Mucosa of descending colon (tissue), 3 donors: ENCODE measurements at regions not wholly inside any gene's neighbourhood (a gene's known extent, or its start where the extent isn't known, plus 50 kb on each side); places are given as distances from the start of the nearest gene placed in this dataset.

Source experiments
- ATAC-seq: fragments of 200-7000 bp; cut with Tn5 transposase; one replicate; pipeline ENCODE4 v1.9.1; 2020; ENCODE audit warnings: mild to moderate bottlenecking, moderate library complexity
- DNase-seq, 3 donors: peaks; one replicate each; pipeline ENCODE4 v3.0.0-alpha.2; 2020
- H3K36me3 ChIP-seq: fragments of 200-600 bp; one replicate; pipeline ENCODE4 v1.8.0; 2021; ENCODE audit warnings: low read depth, mild to moderate bottlenecking
- H3K4me1 ChIP-seq: fragments of 200-600 bp; one replicate; pipeline ENCODE4 v1.8.0; 2021; ENCODE audit warnings: low read depth, mild to moderate bottlenecking
- H3K4me3 ChIP-seq: fragments of 200-600 bp; one replicate; pipeline ENCODE4 v1.8.0; 2021; ENCODE audit warnings: mild to moderate bottlenecking
- H3K9me3 ChIP-seq: fragments of 200-600 bp; one replicate; pipeline ENCODE4 v1.8.0; 2021; ENCODE audit warnings: mild to moderate bottlenecking
- intact Hi-C, 2 donors: fragments of 100-400 bp; cut with DNase I in 1 of 2; cut with micrococcal nuclease in 1 of 2; formaldehyde crosslinking; loops; one replicate each; pipeline versions ENCODE4 v1.11.0 to v1.11.1; 2022; cut with DNase I, micrococcal nuclease
- TF ChIP-seq, protein P1 (sequence below): fragments of 200-600 bp; IDR thresholded peaks from one replicate; pipeline ENCODE4 v1.8.0; 2022; ENCODE audit warnings: antibody characterized with exemption, mild to moderate bottlenecking
- donor health status: DM: no; HTN: no; CAD: no; lungs with moderate emphysema.
- donor health status: DM: no; HTN: no; CAD: no.
- donor health status: DM: no; HTN: yes; CAD: no.

DNA sequence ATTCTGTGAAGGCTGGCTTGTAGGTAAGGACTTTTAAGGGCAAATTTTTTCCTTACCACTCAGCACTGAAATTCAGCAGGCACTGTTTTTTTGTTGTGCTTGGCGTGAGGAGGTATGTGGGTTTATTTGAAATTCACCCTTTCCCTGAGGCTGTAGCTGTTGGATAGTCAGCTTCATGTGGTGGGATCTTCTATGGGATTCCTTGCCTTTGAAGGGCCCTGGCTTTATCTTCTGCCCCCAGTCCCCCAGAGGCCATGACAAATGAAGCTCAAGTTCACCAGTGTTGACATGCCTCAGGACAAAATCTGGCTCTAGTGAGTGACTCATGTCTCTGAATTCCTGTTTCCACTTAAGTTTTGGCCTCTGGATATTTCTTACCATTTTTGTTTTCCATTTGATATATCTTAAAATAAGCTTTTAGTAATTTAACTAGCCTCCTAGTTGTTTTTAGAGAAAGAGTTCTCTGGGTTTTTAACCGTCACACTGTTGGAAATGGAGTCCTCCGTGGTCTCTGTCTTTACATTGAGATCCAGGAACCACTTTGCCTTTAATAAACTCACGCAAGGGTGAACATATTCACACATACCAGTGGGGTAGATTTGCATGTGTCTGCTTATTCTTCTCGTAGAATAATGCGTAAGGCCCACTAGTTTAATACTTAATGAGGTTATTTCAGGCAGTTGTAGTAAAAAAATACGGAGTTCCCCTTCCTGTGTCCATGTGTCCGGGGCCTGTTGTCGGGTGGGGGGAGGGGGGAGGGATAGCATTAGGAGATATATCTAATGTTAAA is 211.1 kb upstream of the FAM98A start:
- intact Hi-C loops: no loop called here
- Histone ChIP-seq H3K9me3 (peaks cover 3% of the 10 kb centered on the region), H3K4me3 (no peak overlapping the region), H3K36me3 (no peaks in the 10 kb centered on the region), H3K4me1 (no peaks in the 10 kb centered on the region)
- ATAC-seq (no peak), DNase-seq (no peak)
- TF ChIP-seq, protein P1, sequence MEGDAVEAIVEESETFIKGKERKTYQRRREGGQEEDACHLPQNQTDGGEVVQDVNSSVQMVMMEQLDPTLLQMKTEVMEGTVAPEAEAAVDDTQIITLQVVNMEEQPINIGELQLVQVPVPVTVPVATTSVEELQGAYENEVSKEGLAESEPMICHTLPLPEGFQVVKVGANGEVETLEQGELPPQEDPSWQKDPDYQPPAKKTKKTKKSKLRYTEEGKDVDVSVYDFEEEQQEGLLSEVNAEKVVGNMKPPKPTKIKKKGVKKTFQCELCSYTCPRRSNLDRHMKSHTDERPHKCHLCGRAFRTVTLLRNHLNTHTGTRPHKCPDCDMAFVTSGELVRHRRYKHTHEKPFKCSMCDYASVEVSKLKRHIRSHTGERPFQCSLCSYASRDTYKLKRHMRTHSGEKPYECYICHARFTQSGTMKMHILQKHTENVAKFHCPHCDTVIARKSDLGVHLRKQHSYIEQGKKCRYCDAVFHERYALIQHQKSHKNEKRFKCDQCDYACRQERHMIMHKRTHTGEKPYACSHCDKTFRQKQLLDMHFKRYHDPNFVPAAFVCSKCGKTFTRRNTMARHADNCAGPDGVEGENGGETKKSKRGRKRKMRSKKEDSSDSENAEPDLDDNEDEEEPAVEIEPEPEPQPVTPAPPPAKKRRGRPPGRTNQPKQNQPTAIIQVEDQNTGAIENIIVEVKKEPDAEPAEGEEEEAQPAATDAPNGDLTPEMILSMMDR: no peak

DNA sequence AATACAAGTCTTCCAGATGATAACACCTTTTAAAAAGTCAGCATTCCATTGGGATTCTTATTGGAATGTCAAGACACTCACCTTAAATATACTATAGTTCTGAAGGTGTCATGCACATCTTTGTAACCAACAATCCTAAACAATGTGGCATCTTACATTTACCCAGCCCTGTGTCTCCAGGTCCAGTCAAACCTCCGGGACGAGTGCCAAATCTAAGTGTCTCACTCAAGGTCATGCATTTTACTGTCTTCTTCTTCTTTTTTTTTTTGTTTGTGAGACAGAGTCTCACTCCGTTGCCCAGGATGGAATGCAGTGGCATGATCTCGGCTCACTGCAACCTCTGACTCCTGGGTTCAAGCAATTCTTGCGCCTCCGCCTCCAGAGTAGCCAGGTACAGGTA is 206.9 kb upstream of the FAM98A start:
- Histone ChIP-seq H3K4me3 (no peak overlapping the region), H3K36me3 (no peaks in the 10 kb centered on the region), H3K9me3 (peaks cover 10% of the 10 kb centered on the region), H3K4me1 (no peaks in the 10 kb centered on the region)
- no peak for ATAC-seq
- TF ChIP-seq, protein P1: no peak
- intact Hi-C loops: no loop called here
- no peak for DNase-seq

GRCh38 chr2:33804155-33804554 is 205.1 kb upstream of the FAM98A start:
- ATAC-seq: no peak
- no peak overlapping the region for H3K4me3 ChIP-seq
- no peak for DNase-seq
- intact Hi-C loops: no loop called here
- H3K4me1 ChIP-seq: no peaks in the 10 kb centered on the region
- TF ChIP-seq, protein P1: no peak
- peaks cover 11% of the 10 kb centered on the region for H3K9me3 ChIP-seq
- no peaks in the 10 kb centered on the region for H3K36me3 ChIP-seq

GRCh38 chr2:33796511-33796910 is 197.4 kb upstream of the FAM98A start:
- Histone ChIP-seq H3K36me3 (no peaks in the 10 kb centered on the region), H3K9me3 (peaks cover 20% of the 10 kb centered on the region), H3K4me1 (no peaks in the 10 kb centered on the region), H3K4me3 (no peak overlapping the region)
- ATAC-seq: no peak
- TF ChIP-seq, protein P1: no peak
- intact Hi-C loops: no loop called here
- no peak for DNase-seq

GRCh38 chr2:33791625-33792024 is 192.5 kb upstream of the FAM98A start:
- H3K9me3 ChIP-seq: peaks cover 18% of the 10 kb centered on the region
- H3K4me3 ChIP-seq: no peak overlapping the region
- no peak for DNase-seq
- ATAC-seq: no peak
- no peaks in the 10 kb centered on the region for H3K36me3 ChIP-seq
- intact Hi-C loops: no loop called here
- TF ChIP-seq, protein P1: no peak
- H3K4me1 ChIP-seq: no peaks in the 10 kb centered on the region
